VCaP (cell line): ENCODE measurements at regions not wholly inside any gene's neighbourhood (a gene's known extent, or its start where the extent isn't known, plus 50 kb on each side); places are given as distances from the start of the nearest gene placed in this dataset.

ENCODE experiments used
- H3K27ac ChIP-seq: fragments of 450-650 bp; 2 replicates; pipeline ENCODE4 v1.5.1; 2017
- TF ChIP-seq, protein P1 (sequence below): fragments of 450-650 bp; conservative IDR thresholded peaks from 2 replicates; pipeline ENCODE4 v1.5.1; 2017; ENCODE audit warnings: mild to moderate bottlenecking, moderate library complexity

DNA sequence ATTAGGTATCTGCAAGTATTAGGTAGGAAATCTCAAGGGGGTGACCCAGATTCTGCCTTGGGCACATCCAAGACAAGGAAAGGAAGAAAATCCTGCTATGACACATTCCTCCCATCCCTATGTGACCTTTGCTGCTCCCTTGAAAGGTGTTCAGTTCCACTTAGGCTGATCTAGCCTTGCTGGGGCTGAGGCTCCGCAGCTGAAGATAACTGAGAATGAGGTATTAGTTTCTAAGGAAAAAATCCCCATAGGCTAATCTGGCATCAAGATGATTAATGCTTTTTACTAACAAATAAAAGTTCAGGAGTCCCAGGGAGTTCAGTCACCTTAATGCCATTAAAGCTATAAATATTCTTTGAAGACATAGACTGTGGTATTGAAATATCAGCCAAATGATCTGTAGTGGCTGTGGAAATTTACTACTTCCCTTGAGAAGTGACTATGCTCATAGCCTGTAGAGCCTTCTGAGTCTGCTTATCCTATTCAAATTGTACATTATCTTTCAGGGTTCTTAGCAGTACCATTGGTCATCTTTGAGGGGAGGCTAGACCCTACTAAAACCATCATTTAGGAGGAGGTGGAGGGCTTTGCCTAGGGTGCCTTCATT, 239.9 kb upstream of the RAG2 start:
- TF ChIP-seq, protein P1, sequence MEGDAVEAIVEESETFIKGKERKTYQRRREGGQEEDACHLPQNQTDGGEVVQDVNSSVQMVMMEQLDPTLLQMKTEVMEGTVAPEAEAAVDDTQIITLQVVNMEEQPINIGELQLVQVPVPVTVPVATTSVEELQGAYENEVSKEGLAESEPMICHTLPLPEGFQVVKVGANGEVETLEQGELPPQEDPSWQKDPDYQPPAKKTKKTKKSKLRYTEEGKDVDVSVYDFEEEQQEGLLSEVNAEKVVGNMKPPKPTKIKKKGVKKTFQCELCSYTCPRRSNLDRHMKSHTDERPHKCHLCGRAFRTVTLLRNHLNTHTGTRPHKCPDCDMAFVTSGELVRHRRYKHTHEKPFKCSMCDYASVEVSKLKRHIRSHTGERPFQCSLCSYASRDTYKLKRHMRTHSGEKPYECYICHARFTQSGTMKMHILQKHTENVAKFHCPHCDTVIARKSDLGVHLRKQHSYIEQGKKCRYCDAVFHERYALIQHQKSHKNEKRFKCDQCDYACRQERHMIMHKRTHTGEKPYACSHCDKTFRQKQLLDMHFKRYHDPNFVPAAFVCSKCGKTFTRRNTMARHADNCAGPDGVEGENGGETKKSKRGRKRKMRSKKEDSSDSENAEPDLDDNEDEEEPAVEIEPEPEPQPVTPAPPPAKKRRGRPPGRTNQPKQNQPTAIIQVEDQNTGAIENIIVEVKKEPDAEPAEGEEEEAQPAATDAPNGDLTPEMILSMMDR, result no peak
- no peak overlapping the region for H3K27ac ChIP-seq

DNA sequence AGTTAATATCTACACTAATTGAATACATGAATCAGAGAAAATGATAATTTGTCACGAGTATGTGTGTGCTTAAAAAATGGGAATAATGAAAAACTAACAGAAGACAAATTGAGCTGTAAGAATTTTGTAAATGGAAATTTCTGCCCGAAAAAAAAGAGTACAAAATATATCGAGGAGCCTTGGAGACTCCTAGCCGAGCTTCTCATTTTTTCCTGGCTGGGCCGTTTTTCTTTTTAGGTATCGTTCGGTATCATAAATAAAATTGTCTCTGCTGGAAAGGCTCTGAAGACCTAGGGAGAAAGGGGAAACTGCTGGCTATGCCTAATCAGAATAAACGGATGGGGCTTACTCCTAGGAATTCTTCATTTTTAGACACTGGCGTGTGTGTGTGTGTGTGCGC, 227.2 kb upstream of the RAG2 start:
- TF ChIP-seq, protein P1, result no peak
- H3K27ac ChIP-seq, result no peak overlapping the region

DNA sequence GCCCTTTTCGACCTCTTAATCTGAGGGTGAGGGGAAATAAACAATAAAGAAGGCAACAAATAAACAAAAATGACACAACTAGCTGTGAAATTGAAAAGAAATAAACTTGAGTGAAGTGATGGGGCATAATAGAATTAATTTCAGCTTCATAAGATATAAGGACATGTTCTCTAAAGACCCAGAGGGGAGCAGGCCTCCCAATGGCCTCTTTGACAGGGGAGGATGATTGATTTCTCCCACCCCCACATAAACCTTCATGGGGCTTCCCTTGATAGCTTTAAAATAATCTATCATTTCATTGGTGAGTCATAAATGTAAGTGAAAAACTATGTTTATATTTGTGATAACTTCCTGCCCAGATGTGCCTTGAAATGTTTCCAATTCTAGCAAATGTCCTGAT, 226.3 kb upstream of the RAG2 start:
- TF ChIP-seq, protein P1, result no peak
- H3K27ac ChIP-seq, result no peak overlapping the region

DNA sequence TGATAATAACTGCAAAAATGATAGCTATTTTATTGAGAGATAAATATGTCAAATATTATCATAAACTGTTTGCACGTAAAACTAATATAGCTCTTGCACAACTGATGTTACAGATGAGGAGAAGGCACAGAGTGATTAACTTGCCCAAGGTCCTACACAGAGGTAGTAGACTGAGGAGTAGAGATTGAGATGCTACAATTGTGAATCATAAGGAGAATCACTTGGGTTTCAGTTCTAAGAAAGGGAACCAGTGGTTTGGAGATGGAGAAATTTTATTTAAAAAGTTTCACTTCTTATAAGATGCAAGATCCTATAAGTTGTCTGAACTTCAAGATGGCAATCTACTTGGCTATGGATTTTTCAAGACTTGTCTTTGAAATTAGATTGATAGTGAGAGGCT, 224.8 kb upstream of the RAG2 start:
- H3K27ac ChIP-seq, result no peak overlapping the region
- TF ChIP-seq, protein P1, result no peak

DNA sequence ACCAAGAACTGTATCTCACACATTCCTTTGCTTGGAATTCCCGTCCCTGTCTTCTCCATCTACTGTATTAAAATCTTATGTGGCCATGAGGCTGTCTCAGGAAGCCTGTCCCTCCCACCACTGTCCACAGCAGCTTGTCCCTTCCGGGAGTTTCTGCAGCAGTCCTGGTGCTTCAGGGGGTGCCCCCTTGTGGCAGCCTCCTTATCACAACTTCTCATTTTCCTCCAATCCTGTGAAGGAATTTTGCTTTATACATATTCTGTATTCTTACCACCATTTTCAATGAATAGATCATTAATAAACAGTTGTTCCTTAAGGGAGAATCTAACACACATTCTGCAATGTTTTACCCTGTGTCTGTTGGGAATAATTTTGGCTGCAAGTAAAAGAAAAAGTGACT, 220.4 kb upstream of the RAG2 start:
- H3K27ac ChIP-seq, result no peak overlapping the region
- TF ChIP-seq, protein P1, result peak; percentile 58

DNA sequence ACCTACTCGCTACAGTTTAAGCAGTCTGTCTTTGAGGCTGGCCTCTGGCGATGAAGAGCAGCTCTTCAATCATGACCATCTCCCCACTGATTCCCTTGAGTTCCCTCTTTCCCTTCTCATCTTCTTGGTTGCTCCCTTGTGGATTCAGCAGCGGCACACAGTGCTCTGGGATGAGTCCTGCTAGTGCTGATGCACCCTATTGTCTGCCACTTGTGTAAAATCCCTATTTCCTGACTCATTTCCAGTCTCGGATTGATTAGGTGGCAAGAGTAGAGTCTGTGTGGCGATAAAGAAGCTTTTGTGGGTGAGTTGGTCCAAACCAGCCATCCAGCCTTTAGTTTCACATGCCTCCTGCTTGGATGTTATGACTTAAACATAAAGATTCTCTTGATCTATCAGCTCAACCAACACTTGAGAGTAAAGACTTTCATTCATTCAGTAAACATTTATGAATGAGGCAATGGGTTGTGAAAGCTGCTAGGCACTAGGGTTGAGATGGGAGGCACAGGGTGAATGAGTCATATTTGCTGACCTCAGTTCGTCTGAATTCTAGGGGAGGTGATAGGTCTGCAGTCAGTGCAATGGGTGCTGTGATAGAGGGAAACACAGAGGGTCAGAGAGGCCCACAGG, 219.4 kb upstream of the RAG2 start:
- H3K27ac ChIP-seq, result no peak overlapping the region
- TF ChIP-seq, protein P1, result no peak

DNA sequence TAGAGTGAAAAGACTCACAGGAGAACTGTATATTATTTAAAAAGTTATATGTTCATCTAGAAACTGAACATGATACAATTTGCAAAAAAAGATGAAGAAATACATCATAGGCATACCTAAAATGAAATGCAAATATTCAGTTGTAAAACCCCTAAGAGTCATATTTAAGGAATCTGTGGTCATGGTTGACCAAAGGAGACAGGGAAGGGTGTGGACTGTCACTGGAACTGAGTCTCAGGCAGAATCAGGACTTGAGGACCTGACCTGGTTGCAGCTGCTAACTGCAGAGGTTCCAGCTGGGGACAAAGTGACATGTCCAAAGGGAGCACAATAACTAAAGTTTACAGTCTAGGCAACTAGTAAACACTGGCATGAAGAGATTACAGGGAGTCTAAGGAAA, 211.3 kb upstream of the RAG2 start:
- no peak overlapping the region for H3K27ac ChIP-seq
- TF ChIP-seq, protein P1, result no peak
